ENCODE measurements at regions not wholly inside any gene's neighbourhood (a gene's known extent, or its start where the extent isn't known, plus 50 kb on each side); places are given as distances from the start of the nearest gene placed in this dataset.

- no peak for TF ChIP-seq CTCF (IDR thresholded peaks at IDR 0.05)
- no peak overlapping the region for H3K4me3 Mint-ChIP-seq
These were observed 1155.3 kb downstream of the FSTL5 start for GRCh38 chr4:161008527-161008926.

GRCh38 chr4:161010227-161010626 is 1153.6 kb downstream of the FSTL5 start:
- DNase-seq = no peak
- peaks cover 40% of the 10 kb centered on the region for H3K9me3 Mint-ChIP-seq
- no peak for TF ChIP-seq CTCF (IDR thresholded peaks at IDR 0.05)
- no peak overlapping the region for H3K27ac Mint-ChIP-seq
- no peaks in the 10 kb centered on the region for H3K4me1 Mint-ChIP-seq (ENCODE audit: low read depth)
- no peaks in the 10 kb centered on the region for H3K36me3 Mint-ChIP-seq (ENCODE audit: low read depth)
- no peak overlapping the region for H3K4me3 Mint-ChIP-seq
- H3K27me3 Mint-ChIP-seq (ENCODE audit: insufficient read depth) = no peaks in the 10 kb centered on the region

More at GRCh38 chr4:161008527-161008926, 1155.3 kb downstream of the FSTL5 start:
- Mint-ChIP-seq H3K27me3 (ENCODE audit: insufficient read depth) (no peaks in the 10 kb centered on the region), H3K9me3 (peaks cover 28% of the 10 kb centered on the region), H3K36me3 (ENCODE audit: low read depth) (no peaks in the 10 kb centered on the region), H3K27ac (no peak overlapping the region), H3K4me1 (ENCODE audit: low read depth) (no peaks in the 10 kb centered on the region)
- DNase-seq = no peak
